NOMO-1 treated with dmso at 0.1 percent for 144 hours (cell line): ENCODE measurements at regions not wholly inside any gene's neighbourhood (a gene's known extent, or its start where the extent isn't known, plus 50 kb on each side); places are given as distances from the start of the nearest gene placed in this dataset.

Experiments
- DNase-seq: peaks from one replicate; lab custom pipeline; 2025; ENCODE audit not compliant: unreplicated experiment; lab: John Stamatoyannopoulos, UW

- DNase-seq, result no peak
These were observed 431.8 kb upstream of the HSF2 start for GRCh38 chr6:121967631-121968030.

- DNase-seq, result no peak
These were observed 427.5 kb upstream of the HSF2 start for GRCh38 chr6:121971931-121972335.

- DNase-seq, result no peak
These were observed 414.5 kb upstream of the HSF2 start for GRCh38 chr6:121984956-121985355.

- DNase-seq, result no peak
These were observed 406.1 kb upstream of the HSF2 start for GRCh38 chr6:121993362-121993761.

DNA sequence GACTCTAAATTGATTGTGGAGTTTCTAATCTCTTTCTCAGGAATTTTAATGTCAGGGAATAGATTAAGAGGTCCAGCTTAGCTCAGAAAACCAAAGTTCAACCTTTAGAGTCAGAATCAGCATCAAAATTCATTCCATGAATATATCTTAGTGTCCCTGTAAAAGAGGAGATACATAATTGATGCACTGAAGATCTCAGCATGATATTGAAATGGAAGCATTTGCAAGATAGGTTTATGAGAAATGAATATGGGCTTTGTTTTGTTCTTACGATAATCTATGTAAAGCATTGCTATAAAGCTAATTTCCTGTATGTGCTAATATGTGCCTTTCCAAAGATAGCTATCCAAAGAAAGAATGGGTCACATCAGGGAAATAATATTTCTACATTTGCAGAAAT lies 404.5 kb upstream of the HSF2 start:
- no peak for DNase-seq

- DNase-seq, result no peak
These were observed 400.8 kb upstream of the HSF2 start for GRCh38 chr6:121998631-121999030.

DNA sequence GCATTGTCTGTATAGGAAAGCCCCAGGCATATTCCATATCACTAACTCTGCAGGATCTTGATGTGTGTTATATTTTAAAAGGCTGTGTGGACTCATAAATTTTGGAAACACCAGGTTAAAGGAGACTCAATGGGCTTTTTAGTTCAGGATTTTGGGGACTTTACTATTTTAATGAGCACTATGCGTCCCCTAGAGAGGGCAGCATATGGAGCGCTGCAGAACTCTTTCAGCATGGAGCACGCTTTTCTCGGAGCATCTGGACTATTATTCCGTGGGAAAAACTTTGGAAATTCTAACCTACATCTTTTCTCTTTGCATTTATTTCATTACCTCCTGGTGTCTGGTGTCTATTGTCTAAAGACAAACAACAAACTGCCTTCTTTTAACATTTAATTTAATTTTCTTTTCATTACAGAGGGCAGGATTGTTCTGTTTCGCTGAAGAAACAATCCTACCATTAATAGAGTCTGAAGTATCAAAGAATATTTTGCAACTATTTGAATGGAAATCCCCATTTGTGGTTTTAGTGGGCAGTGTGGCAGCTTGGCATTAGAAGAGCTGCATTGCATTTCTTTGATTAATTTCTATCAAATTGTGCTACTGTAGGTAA lies 399.9 kb upstream of the HSF2 start:
- no peak for DNase-seq

DNA sequence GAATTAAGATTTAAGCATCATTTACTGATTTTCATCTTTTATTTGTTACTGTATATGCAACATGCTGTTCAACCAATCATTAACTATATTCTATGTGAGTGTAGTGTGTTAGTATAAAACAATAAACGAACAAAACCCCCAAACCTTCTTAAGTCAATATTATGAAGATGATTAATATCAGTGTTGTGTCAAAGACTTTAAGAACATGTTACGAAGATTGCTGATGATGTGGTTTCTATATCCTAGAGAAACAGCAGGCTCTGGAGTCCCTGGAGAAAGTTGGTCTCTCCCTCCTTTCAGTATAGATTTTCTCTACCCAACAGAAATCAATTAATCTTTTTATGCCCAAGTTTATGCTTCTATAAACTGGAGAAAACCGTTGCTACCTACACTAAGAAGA lies 393.8 kb upstream of the HSF2 start:
- DNase-seq, result no peak

- no peak for DNase-seq
These were observed 392.1 kb upstream of the HSF2 start for GRCh38 chr6:122007339-122007738.

DNA sequence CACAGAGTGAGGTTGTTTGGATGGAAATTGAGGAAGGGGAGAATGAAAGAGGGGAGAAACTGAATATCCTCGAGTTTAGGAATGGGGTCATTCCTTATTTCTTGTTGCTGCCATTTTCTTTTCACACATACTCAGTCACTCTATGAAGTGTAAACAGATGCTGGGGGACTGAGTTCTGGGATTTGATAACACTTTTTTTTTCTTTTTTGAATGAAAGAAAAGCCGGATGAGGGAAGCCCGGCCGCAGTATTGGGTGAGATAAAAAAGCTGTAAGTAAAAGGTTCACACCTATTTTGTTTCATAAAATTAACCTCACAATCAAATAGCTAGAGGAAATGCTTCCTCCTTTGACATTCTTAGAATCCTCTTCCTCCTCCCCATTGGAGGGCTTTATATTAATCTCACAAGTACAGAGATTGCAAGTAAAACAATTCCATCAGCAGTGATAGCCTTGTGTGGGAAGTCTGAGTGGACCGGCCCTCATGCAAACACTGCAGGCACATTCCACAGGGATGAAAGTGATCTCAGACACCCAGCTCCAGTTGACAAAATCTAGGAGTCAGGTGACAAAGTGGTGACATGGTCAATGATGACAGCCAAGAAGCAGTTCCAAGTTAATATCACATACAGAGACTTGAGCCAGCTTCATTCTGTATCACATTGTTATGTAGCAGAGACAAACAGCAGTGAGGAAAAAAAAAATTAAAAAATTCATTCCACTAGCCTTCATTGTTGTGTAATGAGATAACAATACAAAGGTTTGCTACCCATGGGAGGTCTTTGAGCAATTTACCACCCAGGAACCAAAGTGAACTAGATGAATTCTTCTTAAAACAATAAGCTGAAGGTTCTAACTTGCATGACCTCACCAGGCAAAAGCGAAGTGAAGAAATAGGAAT lies 391.1 kb upstream of the HSF2 start:
- DNase-seq, result no peak

DNA sequence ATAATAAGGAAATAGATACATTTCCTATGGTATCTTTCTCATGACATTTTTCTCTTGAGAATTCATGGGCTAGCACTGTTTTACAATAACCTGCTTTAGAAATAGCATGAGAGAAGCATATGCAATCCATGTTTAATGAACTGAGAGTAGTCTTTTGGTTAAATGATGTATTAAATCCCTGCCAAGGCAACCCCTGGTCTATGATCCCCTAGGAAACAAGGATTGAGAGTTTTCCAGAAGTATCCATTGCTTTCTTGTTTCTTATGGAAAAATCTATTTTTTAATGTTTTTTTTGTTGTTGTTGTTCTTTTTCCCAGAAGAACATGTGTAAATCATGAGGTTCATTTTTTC lies 390.5 kb upstream of the HSF2 start:
- DNase-seq, result no peak

GRCh38 chr6:122012578-122012977 lies 386.9 kb upstream of the HSF2 start:
- no peak for DNase-seq

DNA sequence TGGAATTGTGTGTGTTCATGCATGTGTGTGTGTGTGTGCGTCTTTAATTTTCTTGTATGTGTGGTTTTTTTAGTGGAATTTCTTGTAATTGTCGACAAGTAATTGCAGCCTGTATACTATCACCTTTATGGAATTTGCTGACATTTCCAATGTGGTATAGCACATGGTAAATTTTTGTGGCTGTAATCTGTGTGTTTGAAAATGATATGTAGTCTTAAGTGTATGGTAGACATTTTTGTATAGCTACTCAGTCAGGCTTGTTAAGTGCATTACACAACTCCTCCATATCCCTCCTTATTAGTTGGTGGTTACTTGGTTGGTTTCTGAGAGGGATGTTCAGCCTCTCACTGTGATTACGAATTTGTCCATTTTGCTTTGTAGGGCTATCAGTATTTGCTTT lies 384.5 kb upstream of the HSF2 start:
- DNase-seq, result no peak

- no peak for DNase-seq
These were observed 378.7 kb upstream of the HSF2 start for GRCh38 chr6:122020588-122021264.

GRCh38 chr6:122025104-122025503 lies 374.3 kb upstream of the HSF2 start:
- DNase-seq, result no peak

DNA sequence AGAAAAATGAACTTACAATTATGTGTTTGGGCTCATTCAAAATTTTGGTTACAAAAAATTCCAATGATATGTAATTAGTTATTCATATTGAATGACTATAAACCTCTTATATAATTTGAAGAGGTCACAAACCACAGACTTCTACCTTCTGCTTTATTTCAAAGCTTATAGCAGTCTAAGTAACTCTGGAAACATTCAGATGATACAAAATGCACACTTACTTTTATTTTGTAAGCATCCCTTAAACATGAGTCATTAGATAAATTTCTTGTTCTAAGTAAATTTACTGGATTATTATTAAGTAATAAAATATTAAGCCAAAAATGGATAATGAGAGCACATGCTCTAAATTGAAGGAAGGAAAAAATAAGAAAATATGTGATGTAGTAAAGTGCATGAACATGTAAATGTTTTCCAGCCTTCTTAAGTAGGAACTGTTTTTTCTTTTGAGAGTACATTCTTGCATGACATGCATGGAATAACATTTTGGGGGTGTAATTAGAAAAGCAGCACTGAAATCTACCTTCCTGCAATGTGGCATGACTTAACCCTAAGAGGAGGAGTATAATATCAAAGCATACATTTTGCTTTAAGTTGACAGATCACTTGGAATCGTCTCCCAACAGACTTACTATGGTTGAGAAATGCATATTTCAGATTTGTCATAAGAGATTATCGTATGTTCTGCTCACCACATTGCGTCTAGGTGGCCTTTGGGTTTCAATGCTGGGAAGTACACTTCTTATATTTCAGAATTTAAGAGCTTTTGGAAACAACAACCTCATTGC lies 372.7 kb upstream of the HSF2 start:
- DNase-seq, result no peak

GRCh38 chr6:122028933-122029522 lies 370.4 kb upstream of the HSF2 start:
- DNase-seq, result no peak

- no peak for DNase-seq
These were observed 365.8 kb upstream of the HSF2 start for GRCh38 chr6:122033564-122034181.

DNA sequence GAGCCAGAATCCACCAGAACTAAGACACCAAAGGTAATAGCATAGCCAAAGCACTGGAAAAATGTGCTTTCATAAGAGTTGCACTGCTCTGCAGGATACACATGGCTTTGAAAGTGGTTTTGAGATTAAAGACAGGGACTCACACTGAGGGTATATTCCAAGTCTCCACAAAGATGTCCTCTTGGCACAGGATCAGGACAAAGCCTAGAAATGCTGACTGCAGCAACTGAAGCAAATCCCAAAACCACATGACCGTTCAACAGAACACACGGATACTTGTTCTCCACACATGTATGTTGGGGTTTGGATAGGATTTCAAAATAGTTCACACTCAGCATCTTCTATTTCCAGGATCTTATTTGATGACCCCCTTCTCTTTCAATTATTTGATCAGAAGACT lies 364.3 kb upstream of the HSF2 start:
- DNase-seq, result no peak

- no peak for DNase-seq
These were observed 359.2 kb upstream of the HSF2 start for GRCh38 chr6:122040261-122040660.

DNA sequence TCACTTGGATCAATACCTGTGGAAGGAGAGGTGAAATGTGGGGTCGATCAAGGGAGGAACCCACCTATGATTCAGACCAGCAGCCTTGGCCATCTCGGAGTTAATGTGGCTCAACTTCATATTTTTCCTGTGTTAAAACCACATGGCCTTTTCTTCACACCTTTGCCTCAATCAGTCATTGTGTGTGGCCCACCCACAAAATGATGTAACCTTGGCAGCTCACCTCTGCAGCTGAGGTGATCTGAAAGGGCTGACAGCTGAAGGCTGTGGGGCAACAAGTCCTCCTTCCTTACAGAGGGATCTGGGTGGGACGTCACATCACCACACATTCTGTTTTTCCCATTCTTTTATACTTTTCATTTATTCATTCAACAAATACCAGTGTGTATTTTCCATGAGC lies 357.1 kb upstream of the HSF2 start:
- no peak for DNase-seq
